Upper lobe of right lung (tissue), 1 donor: ENCODE measurements at regions not wholly inside any gene's neighbourhood (a gene's known extent, or its start where the extent isn't known, plus 50 kb on each side); places are given as distances from the start of the nearest gene placed in this dataset.
A peak's percentile ranks its signal among the peaks of the same experiment; 100 is the strongest.

ENCODE experiments used
- ATAC-seq: fragments of 200-7000 bp; cut with Tn5 transposase; one replicate; pipeline ENCODE4 v1.9.1; 2020; ENCODE audit warnings: mild to moderate bottlenecking, moderate library complexity
- DNase-seq: peaks from one replicate; pipeline ENCODE4 v3.0.0-alpha.2; 2020
- H3K27ac ChIP-seq: fragments of 200-600 bp; one replicate; pipeline ENCODE4 v1.8.0; 2022
- H3K27me3 ChIP-seq: fragments of 200-600 bp; one replicate; pipeline ENCODE4 v1.8.0; 2022; ENCODE audit warnings: mild to moderate bottlenecking
- H3K36me3 ChIP-seq: fragments of 200-600 bp; one replicate; pipeline ENCODE4 v1.8.0; 2022
- H3K4me1 ChIP-seq: fragments of 200-600 bp; one replicate; pipeline ENCODE4 v1.8.0; 2022
- H3K4me3 ChIP-seq: fragments of 200-600 bp; one replicate; pipeline ENCODE4 v1.8.0; 2022; ENCODE audit warnings: mild to moderate bottlenecking
- H3K9me3 ChIP-seq: fragments of 200-600 bp; one replicate; pipeline ENCODE4 v1.8.0; 2022
- intact Hi-C: fragments of 100-400 bp; cut with DNase I; formaldehyde crosslinking; loops from one replicate; pipeline ENCODE4 v1.11.0; 2022
- TF ChIP-seq, protein P1 (sequence below): fragments of 200-600 bp; IDR thresholded peaks from one replicate; pipeline ENCODE4 v1.8.0; 2022; ENCODE audit warnings: antibody characterized with exemption
- donor health status: DM: no; HTN: yes; CAD: no; lungs with severe emphysema.

DNA sequence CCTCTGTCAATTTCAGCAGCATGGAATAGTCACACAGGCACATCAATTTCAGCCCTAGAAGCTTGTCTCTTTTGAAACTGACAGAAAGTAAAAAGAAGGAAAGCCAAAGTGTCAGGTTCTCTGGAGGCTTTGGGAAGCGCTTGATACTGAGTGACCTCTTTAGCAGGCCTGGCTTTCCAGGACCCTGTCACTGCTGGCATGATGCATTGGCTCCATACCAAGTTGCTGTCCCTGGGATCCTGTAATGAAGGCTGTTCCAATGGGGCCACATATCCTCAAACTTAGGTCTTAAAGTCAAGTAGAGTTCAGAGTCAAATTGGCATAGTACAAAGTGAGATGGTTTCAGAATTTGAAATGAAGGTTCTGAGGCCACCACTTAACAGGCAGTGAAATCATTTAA, 640.9 kb downstream of the SQOR start:
- no peak overlapping the region for H3K4me3 ChIP-seq
- no peaks in the 10 kb centered on the region for H3K4me1 ChIP-seq
- no peak overlapping the region for H3K27ac ChIP-seq
- no peak for DNase-seq
- TF ChIP-seq, protein P1, sequence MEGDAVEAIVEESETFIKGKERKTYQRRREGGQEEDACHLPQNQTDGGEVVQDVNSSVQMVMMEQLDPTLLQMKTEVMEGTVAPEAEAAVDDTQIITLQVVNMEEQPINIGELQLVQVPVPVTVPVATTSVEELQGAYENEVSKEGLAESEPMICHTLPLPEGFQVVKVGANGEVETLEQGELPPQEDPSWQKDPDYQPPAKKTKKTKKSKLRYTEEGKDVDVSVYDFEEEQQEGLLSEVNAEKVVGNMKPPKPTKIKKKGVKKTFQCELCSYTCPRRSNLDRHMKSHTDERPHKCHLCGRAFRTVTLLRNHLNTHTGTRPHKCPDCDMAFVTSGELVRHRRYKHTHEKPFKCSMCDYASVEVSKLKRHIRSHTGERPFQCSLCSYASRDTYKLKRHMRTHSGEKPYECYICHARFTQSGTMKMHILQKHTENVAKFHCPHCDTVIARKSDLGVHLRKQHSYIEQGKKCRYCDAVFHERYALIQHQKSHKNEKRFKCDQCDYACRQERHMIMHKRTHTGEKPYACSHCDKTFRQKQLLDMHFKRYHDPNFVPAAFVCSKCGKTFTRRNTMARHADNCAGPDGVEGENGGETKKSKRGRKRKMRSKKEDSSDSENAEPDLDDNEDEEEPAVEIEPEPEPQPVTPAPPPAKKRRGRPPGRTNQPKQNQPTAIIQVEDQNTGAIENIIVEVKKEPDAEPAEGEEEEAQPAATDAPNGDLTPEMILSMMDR: no peak
- H3K27me3 ChIP-seq: no peaks in the 10 kb centered on the region
- no peaks in the 10 kb centered on the region for H3K36me3 ChIP-seq
- no peaks in the 10 kb centered on the region for H3K9me3 ChIP-seq
- intact Hi-C loops: no loop called here
- ATAC-seq: no peak

DNA sequence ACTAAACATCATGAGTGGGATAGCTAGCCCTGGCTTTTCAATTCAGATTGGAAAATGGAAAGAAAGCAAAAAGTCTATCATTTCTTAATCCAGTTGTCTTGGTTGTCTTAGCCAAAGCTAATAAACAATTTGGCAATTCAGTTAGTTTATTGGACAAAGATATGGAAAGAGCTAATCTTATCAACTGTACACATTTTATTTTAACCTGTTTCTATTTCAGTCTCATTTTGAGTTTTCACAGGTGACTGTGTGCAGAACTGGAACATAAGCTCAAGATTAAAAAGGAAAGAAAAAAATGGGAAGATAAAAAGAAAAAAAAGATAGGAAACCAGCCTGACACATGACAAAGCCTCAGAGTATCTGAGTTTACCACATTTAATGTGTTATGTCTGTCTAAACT, 642.6 kb downstream of the SQOR start:
- Histone ChIP-seq H3K4me3 (no peak overlapping the region), H3K4me1 (no peaks in the 10 kb centered on the region), H3K27me3 (no peaks in the 10 kb centered on the region), H3K9me3 (no peaks in the 10 kb centered on the region), H3K36me3 (no peaks in the 10 kb centered on the region), H3K27ac (no peak overlapping the region)
- TF ChIP-seq, protein P1: no peak
- ATAC-seq: no peak
- intact Hi-C loops: no loop called here
- no peak for DNase-seq

GRCh38 chr15:46278062-46278461, 643.2 kb downstream of the SQOR start:
- no peaks in the 10 kb centered on the region for H3K36me3 ChIP-seq
- H3K4me1 ChIP-seq: no peaks in the 10 kb centered on the region
- no peak overlapping the region for H3K27ac ChIP-seq
- intact Hi-C loops: no loop called here
- H3K4me3 ChIP-seq: no peak overlapping the region
- ATAC-seq (no peak), DNase-seq (no peak)
- H3K9me3 ChIP-seq: no peaks in the 10 kb centered on the region
- H3K27me3 ChIP-seq: no peaks in the 10 kb centered on the region
- TF ChIP-seq, protein P1: no peak

GRCh38 chr15:46278486-46279090, 643.8 kb downstream of the SQOR start:
- intact Hi-C loops: no loop called here
- no peak for DNase-seq

DNA sequence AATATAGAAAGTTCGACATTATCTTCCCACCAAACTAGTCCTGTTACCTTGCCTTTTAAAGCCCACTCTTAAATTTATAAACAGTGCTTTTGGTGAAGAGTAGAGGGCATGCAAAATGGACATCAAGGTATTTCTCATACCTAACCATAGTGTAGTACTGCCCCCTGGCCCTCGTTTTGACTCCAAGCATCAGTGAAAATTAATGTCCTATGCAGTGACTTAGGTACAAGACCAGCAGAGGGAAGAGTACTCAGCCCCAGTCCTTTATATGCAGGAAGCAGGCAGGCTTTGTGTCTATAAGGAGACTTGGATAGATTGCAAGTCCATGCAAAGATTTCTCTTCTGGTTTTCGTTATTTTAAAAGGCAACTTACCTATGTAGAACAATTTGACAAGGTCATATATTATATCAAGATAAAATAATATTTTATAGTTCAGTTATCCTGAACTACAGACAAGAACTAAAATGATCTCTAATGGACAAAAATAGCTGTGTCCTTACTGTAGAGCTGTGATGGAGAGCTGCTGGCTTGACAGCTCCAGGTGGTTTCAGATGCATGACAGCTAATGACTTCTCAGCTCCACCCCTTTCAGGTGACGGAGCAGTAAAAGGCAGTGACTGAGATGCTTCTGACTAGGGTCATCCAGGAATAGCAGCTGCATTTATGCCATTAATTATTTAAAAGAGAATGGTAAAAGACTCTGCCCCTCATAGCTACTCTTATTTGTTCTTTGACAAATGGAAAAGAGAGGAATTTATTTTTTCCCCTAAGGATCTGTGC, 646.1 kb downstream of the SQOR start:
- no peaks in the 10 kb centered on the region for H3K36me3 ChIP-seq
- no peak overlapping the region for H3K4me3 ChIP-seq
- no peaks in the 10 kb centered on the region for H3K27me3 ChIP-seq
- H3K9me3 ChIP-seq: no peaks in the 10 kb centered on the region
- H3K27ac ChIP-seq: no peak overlapping the region
- intact Hi-C loops: no loop called here
- H3K4me1 ChIP-seq: no peaks in the 10 kb centered on the region
- TF ChIP-seq, protein P1: no peak
- DNase-seq: no peak
- peak; percentile 37 for ATAC-seq

More at GRCh38 chr15:46278486-46279090, 643.8 kb downstream of the SQOR start:
- H3K9me3 ChIP-seq: no peaks in the 10 kb centered on the region
- H3K4me3 ChIP-seq: no peak overlapping the region
- H3K27ac ChIP-seq: no peak overlapping the region
- TF ChIP-seq, protein P1: no peak
- ATAC-seq: no peak
- no peaks in the 10 kb centered on the region for H3K4me1 ChIP-seq
- H3K27me3 ChIP-seq: no peaks in the 10 kb centered on the region
- no peaks in the 10 kb centered on the region for H3K36me3 ChIP-seq
